Neural cell (in vitro differentiated cells): ENCODE measurements at regions not wholly inside any gene's neighbourhood (a gene's known extent, or its start where the extent isn't known, plus 50 kb on each side); places are given as distances from the start of the nearest gene placed in this dataset.

Experiments
- H2AFZ ChIP-seq: fragments of 200-600, 300-800 bp; sonication (generic), shearing (Covaris generic); 2 replicates; pipeline ENCODE4 v1.6.0; 2014; ENCODE audit warnings: low read depth, mild to moderate bottlenecking, antibody characterized with exemption, low read length, moderate library complexity
- H3F3A ChIP-seq: fragments of 200-600 bp; shearing (Covaris generic); 2 replicates; pipeline ENCODE4 v1.6.1; 2016; ENCODE audit warnings: mild to moderate bottlenecking, moderate library complexity, mixed read lengths, antibody characterized with exemption, low read length; ENCODE audit not compliant: insufficient read depth, poor library complexity, severe bottlenecking
- H3K27ac ChIP-seq: fragments of 200-600, 300-800 bp; sonication (generic), shearing (Covaris generic); 2 replicates; pipeline ENCODE4 v1.5.1; 2014; ENCODE audit warnings: mild to moderate bottlenecking, low read length, moderate library complexity
- H3K27me3 ChIP-seq: fragments of 300-800, 200-600 bp; sonication (generic), shearing (Covaris generic); 2 replicates; pipeline ENCODE4 v1.6.0; 2014; ENCODE audit warnings: mild to moderate bottlenecking, low read depth, low read length, moderate library complexity; ENCODE audit not compliant: insufficient read depth
- H3K36me3 ChIP-seq: fragments of 300-800, 200-600 bp; sonication (generic), shearing (Covaris generic); 2 replicates; pipeline ENCODE4 v1.5.1; 2014; ENCODE audit warnings: mild to moderate bottlenecking, antibody characterized with exemption, low read length, moderate library complexity; ENCODE audit not compliant: insufficient read depth
- H3K4me2 ChIP-seq: fragments of 300-800, 200-600 bp; sonication (generic), shearing (Covaris generic); 2 replicates; pipeline ENCODE4 v1.6.0; 2014; ENCODE audit warnings: mild to moderate bottlenecking, low read length
- H3K4me3 ChIP-seq: fragments of 300-800, 200-600 bp; sonication (generic), shearing (Covaris generic); 2 replicates; pipeline ENCODE4 v1.5.1; 2014; ENCODE audit warnings: mild to moderate bottlenecking, low read length, moderate library complexity
- H3K79me2 ChIP-seq: fragments of 200-600 bp; shearing (Covaris generic); replicated peaks from 2 replicates; pipeline ENCODE4 v1.6.0; 2014; ENCODE audit warnings: mild to moderate bottlenecking, low read length, moderate library complexity; ENCODE audit not compliant: insufficient read depth
- H3K9ac ChIP-seq: fragments of 300-800, 200-600 bp; sonication (generic), shearing (Covaris generic); 2 replicates; pipeline ENCODE4 v1.6.1; 2016; ENCODE audit warnings: mild to moderate bottlenecking, low read length, mixed read lengths
- H3K9me2 ChIP-seq: fragments of 200-600 bp; shearing (Covaris generic); 2 replicates; pipeline ENCODE4 v1.6.1; 2016; ENCODE audit warnings: mild to moderate bottlenecking, low read length, mixed read lengths; ENCODE audit not compliant: insufficient read depth
- H3K9me3 ChIP-seq: fragments of 200-600, 300-800 bp; sonication (generic), shearing (Covaris generic); 2 replicates; pipeline ENCODE4 v1.6.1; 2016; ENCODE audit warnings: mild to moderate bottlenecking, mixed run types, low read length, moderate library complexity, mixed read lengths
- H4K20me1 ChIP-seq: fragments of 200-600 bp; shearing (Covaris generic); 2 replicates; pipeline ENCODE4 v1.6.1; 2016; ENCODE audit warnings: mild to moderate bottlenecking, mixed run types; ENCODE audit not compliant: insufficient read depth
- CTCF ChIP-seq: fragments of 450-650 bp; IDR thresholded peaks from 2 replicates; pipeline ENCODE4 v1.5.1; 2014; ENCODE audit warnings: antibody characterized with exemption, mild to moderate bottlenecking, moderate library complexity; ENCODE audit not compliant: poor library complexity, severe bottlenecking
- EP300 ChIP-seq: fragments of 450-650 bp; conservative IDR thresholded peaks from 2 replicates; pipeline ENCODE4 v1.6.1; 2014; ENCODE audit warnings: antibody characterized with exemption, mild to moderate bottlenecking, moderate library complexity; ENCODE audit not compliant: poor library complexity, severe bottlenecking
- EZH2 ChIP-seq: fragments of 200-600, 300-800 bp; shearing (Covaris generic), sonication (generic); IDR thresholded peaks from 2 replicates; pipeline ENCODE4 v1.6.1; 2014; ENCODE audit warnings: antibody characterized with exemption, low read length, borderline replicate concordance, mild to moderate bottlenecking; ENCODE audit not compliant: insufficient read depth, poor library complexity, severe bottlenecking
- MXI1 ChIP-seq: fragments of 450-650 bp; conservative IDR thresholded peaks from 2 replicates; pipeline ENCODE4 v1.6.1; 2014; ENCODE audit warnings: antibody characterized with exemption, mild to moderate bottlenecking; ENCODE audit not compliant: poor library complexity, severe bottlenecking
- POLR2AphosphoS5 ChIP-seq: IDR thresholded peaks from 2 replicates; pipeline ENCODE4 v1.6.1; 2012
- RAD21 ChIP-seq: fragments of 450-650 bp; conservative IDR thresholded peaks from 2 replicates; pipeline ENCODE4 v1.6.1; 2014; ENCODE audit warnings: antibody characterized with exemption, mild to moderate bottlenecking, moderate library complexity
- REST ChIP-seq: IDR thresholded peaks from 2 replicates; pipeline ENCODE4 v1.6.1; 2012; ENCODE audit warnings: borderline replicate concordance
- SMC3 ChIP-seq: fragments of 450-650 bp; conservative IDR thresholded peaks from 2 replicates; pipeline ENCODE4 v1.6.1; 2014; ENCODE audit warnings: antibody characterized with exemption, mild to moderate bottlenecking, moderate library complexity; ENCODE audit not compliant: poor library complexity
- TAF1 ChIP-seq: IDR thresholded peaks from 2 replicates; pipeline ENCODE4 v1.6.1; 2012; ENCODE audit warnings: low read depth

- Histone ChIP-seq H3K27me3 (no peaks in the 10 kb centered on the region), H3F3A (no peaks in the 10 kb centered on the region), H4K20me1 (no peaks in the 10 kb centered on the region), H3K27ac (no peak overlapping the region), H3K4me2 (no peak overlapping the region), H3K79me2 (no peaks in the 10 kb centered on the region), H3K4me3 (no peak overlapping the region), H3K9me3 (no peaks in the 10 kb centered on the region), H3K9ac (no peak overlapping the region), H3K9me2 (no peaks in the 10 kb centered on the region), H3K36me3 (no peaks in the 10 kb centered on the region), H2AFZ (no peak overlapping the region)
- TF ChIP-seq EP300 (no peak), REST (no peak), POLR2AphosphoS5 (no peak), TAF1 (no peak), MXI1 (no peak), SMC3 (no peak), EZH2 (no peak), CTCF (no peak), RAD21 (no peak)
These were observed 120.5 kb downstream of the IER5 start for GRCh38 chr1:181208967-181209366.

DNA sequence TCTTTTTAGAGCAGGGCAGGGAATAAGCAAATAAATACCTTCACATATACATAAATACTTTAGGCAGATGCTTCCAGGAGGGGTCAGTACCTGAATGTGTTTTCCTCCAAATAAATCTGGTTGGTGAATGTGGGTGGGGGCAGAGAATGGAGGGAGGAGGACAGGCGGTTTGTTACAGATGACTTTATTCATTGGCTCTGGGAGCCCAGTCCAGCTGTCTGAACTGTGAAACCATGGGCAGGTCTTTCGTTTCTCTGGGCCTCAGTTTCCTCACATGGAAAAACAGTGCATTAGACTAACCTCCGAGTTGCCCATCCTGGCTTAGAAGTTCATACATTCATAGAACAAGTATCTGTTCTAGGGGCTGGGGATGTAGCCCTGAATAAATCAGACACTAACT is 124.6 kb downstream of the IER5 start:
- no peaks in the 10 kb centered on the region for H3K36me3 ChIP-seq
- no peak overlapping the region for H3K27ac ChIP-seq
- H3K79me2 ChIP-seq: no peaks in the 10 kb centered on the region
- no peak overlapping the region for H2AFZ ChIP-seq
- no peaks in the 10 kb centered on the region for H3K9me2 ChIP-seq
- no peaks in the 10 kb centered on the region for H3K9me3 ChIP-seq
- H4K20me1 ChIP-seq: no peaks in the 10 kb centered on the region
- H3K27me3 ChIP-seq: no peaks in the 10 kb centered on the region
- no peak for TF ChIP-seq SMC3
- no peak overlapping the region for H3K9ac ChIP-seq
- no peak overlapping the region for H3K4me2 ChIP-seq
- H3K4me3 ChIP-seq: no peak overlapping the region
- H3F3A ChIP-seq: no peaks in the 10 kb centered on the region

DNA sequence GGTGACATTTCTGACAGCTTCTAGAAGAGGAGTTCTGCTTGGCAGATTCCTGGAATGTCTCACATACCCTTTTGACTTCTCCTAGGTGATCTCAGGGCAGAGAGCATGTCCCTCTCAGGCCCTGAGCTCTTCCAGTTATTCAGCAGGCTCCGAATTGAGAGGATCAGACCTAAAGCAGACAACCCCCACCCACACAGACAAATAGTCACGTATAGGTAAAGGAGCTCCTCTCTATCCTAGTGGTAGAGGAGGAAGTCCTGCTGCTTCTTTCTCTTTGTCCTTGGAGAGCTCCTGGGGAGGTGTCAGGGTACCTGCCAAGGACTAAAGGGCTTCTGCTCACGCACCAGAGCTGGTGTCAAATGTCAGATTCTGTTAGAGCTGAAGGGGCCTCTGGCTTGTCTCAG is 128.1 kb downstream of the IER5 start:
- Histone ChIP-seq H3K79me2 (no peaks in the 10 kb centered on the region), H3K4me2 (no peak overlapping the region), H3K27ac (no peak overlapping the region), H3K9me2 (no peaks in the 10 kb centered on the region), H3K27me3 (no peaks in the 10 kb centered on the region), H3K36me3 (no peaks in the 10 kb centered on the region), H3K4me3 (no peak overlapping the region), H3K9me3 (no peaks in the 10 kb centered on the region), H3K9ac (no peak overlapping the region), H2AFZ (no peak overlapping the region), H4K20me1 (no peaks in the 10 kb centered on the region), H3F3A (no peaks in the 10 kb centered on the region)
- no peak for TF ChIP-seq TAF1
- TF ChIP-seq RAD21: no peak
- no peak for TF ChIP-seq MXI1
- no peak for TF ChIP-seq SMC3
- TF ChIP-seq POLR2AphosphoS5: no peak
- no peak for TF ChIP-seq EZH2
- TF ChIP-seq REST: no peak
- no peak for TF ChIP-seq EP300
- TF ChIP-seq CTCF: no peak
